ENCODE measurements at regions not wholly inside any gene's neighbourhood (a gene's known extent, or its start where the extent isn't known, plus 50 kb on each side); places are given as distances from the start of the nearest gene placed in this dataset.

DNA sequence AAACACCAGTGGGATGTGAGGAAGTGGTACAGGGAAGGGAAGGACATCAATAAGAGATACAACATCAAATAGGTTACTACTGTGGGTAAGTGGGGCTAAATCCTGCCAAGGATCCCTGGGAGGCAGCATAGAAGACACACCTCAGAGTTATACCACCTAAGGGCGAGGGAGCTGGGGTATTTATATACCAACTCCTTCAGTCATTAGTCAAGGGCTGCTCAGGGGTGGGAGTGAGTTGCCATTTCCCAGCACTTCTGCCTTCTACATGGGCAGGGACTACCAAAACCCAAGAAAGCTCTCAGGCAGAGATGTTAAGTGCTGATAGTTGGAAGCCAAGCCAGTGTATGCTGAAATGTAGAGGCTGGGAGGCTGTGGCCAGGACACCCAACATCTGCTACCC lies 57.5 kb upstream of the MARCHF10 start:
- Histone ChIP-seq H3K4me3 (ENCODE audit: low read length) (no peak overlapping the region), H3K9ac (ENCODE audit: low read length) (no peak overlapping the region), H2AFZ (ENCODE audit: low read length) (no peak overlapping the region), H3K4me1 (ENCODE audit: low read length) (no peaks in the 10 kb centered on the region), H3K79me2 (ENCODE audit: low read length) (no peaks in the 10 kb centered on the region), H3K4me2 (ENCODE audit: low read depth, low read length) (no peak overlapping the region), H3K27ac (ENCODE audit: low read length) (no peak overlapping the region), H4K20me1 (ENCODE audit: insufficient read depth, low read length) (no peaks in the 10 kb centered on the region), H3K36me3 (replicated peaks; ENCODE audit: insufficient read depth, low read length) (no peaks in the 10 kb centered on the region), H3K27me3 (replicated peaks; ENCODE audit: insufficient read depth, low read length) (no peaks in the 10 kb centered on the region), H3K9me3 (replicated peaks; ENCODE audit: insufficient read depth, low read length) (no peaks in the 10 kb centered on the region), H3F3A (ENCODE audit: insufficient read depth, low read length) (no peaks in the 10 kb centered on the region), H3K9me2 (replicated peaks; ENCODE audit: insufficient read depth, low read length) (no peaks in the 10 kb centered on the region)
- TF ChIP-seq EZH2phosphoT487 (IDR thresholded peaks at IDR 0.05; ENCODE audit: low read length) (no peak), EZH2 (optimal IDR thresholded peaks at IDR 0.05; ENCODE audit: low read depth, low read length) (no peak)
- TF ChIP-seq, protein P1, sequence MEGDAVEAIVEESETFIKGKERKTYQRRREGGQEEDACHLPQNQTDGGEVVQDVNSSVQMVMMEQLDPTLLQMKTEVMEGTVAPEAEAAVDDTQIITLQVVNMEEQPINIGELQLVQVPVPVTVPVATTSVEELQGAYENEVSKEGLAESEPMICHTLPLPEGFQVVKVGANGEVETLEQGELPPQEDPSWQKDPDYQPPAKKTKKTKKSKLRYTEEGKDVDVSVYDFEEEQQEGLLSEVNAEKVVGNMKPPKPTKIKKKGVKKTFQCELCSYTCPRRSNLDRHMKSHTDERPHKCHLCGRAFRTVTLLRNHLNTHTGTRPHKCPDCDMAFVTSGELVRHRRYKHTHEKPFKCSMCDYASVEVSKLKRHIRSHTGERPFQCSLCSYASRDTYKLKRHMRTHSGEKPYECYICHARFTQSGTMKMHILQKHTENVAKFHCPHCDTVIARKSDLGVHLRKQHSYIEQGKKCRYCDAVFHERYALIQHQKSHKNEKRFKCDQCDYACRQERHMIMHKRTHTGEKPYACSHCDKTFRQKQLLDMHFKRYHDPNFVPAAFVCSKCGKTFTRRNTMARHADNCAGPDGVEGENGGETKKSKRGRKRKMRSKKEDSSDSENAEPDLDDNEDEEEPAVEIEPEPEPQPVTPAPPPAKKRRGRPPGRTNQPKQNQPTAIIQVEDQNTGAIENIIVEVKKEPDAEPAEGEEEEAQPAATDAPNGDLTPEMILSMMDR (IDR thresholded peaks at IDR 0.05; ENCODE audit: low read length): no peak
- no peak for DNase-seq

DNA sequence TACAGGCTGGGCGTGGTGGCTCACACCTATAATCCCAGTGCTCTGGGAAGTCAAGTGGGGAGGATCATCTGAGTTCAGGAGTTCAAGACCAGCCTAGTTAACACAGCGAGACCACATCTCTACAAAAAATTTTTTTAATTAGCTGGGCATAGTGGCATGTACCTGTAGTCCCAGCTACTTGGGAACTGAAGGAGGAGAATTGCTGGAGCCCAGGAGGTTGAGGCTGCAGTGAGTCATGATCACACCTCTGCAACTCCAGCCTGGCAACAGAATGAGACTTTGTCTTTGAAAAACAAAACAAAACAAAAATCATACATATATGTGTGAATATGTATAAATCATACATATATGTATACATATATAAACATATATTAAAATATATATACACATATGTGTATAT lies 54.1 kb upstream of the MARCHF10 start:
- H3K4me2 ChIP-seq (ENCODE audit: low read depth, low read length): no peak overlapping the region
- no peaks in the 10 kb centered on the region for H3K27me3 ChIP-seq (replicated peaks; ENCODE audit: insufficient read depth, low read length)
- TF ChIP-seq EZH2 (optimal IDR thresholded peaks at IDR 0.05; ENCODE audit: low read depth, low read length) (no peak), EZH2phosphoT487 (IDR thresholded peaks at IDR 0.05; ENCODE audit: low read length) (no peak)
- TF ChIP-seq, protein P1 (IDR thresholded peaks at IDR 0.05; ENCODE audit: low read length): no peak
- DNase-seq: no peak
- H3K9me3 ChIP-seq (replicated peaks; ENCODE audit: insufficient read depth, low read length): no peaks in the 10 kb centered on the region
- H4K20me1 ChIP-seq (ENCODE audit: insufficient read depth, low read length): no peaks in the 10 kb centered on the region
- no peaks in the 10 kb centered on the region for H3K4me1 ChIP-seq (ENCODE audit: low read length)
- no peaks in the 10 kb centered on the region for H3K9me2 ChIP-seq (replicated peaks; ENCODE audit: insufficient read depth, low read length)
- H3K4me3 ChIP-seq (ENCODE audit: low read length): no peak overlapping the region
- H3F3A ChIP-seq (ENCODE audit: insufficient read depth, low read length): no peaks in the 10 kb centered on the region
- H3K9ac ChIP-seq (ENCODE audit: low read length): no peak overlapping the region
- H3K79me2 ChIP-seq (ENCODE audit: low read length): no peaks in the 10 kb centered on the region
- H3K27ac ChIP-seq (ENCODE audit: low read length): no peak overlapping the region
- H2AFZ ChIP-seq (ENCODE audit: low read length): no peak overlapping the region
- H3K36me3 ChIP-seq (replicated peaks; ENCODE audit: insufficient read depth, low read length): no peaks in the 10 kb centered on the region

DNA sequence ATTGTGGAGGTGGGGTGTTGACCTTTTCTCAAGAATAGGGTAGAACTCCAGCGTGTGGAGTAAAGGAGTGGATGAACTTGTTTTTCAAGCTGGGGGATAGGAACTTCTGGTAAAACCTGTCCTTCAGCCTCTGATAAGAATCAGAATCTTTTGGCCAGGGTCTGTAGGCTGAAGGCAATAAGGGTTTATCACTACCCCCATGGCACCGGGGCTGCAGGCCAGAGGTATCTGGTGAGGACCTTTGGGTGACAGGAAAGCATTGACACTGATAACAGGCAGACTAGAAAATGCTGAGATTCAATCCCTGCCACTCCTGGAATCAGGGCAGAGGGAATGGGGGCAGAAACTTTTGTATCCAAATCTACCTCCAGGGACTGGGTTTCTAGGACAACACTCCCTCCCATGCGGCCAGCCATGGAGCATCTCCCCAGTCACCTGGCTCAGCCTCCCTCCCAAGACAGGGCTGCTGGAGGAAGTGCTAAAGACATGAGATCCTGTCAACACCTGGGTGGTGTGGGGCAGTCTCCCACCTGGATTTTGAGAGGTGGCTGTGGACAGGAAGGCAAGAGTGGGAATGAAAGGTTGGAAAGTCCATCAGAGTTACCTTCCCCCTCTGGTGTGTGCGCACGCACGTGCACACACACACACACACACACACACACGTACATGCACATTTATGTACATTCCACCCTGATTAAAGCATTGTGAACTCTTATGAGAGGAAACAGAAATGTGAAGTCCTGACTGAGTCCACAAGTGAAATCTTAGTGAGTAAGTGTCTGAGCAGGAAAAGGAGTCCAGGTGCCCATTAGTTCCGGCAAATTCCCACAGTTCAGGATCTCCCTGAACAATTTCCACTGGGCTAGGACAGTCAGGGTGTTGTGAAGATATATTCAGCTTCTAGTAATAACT lies 53.1 kb upstream of the MARCHF10 start:
- no peak overlapping the region for H3K27ac ChIP-seq (ENCODE audit: low read length)

More for the DNA sequence above, 53.1 kb upstream of the MARCHF10 start:
- H3K36me3 ChIP-seq (replicated peaks; ENCODE audit: insufficient read depth, low read length): no peaks in the 10 kb centered on the region
- H3K9ac ChIP-seq (ENCODE audit: low read length): no peak overlapping the region
- no peak overlapping the region for H3K4me3 ChIP-seq (ENCODE audit: low read length)
- H2AFZ ChIP-seq (ENCODE audit: low read length): no peak overlapping the region
- TF ChIP-seq EZH2 (optimal IDR thresholded peaks at IDR 0.05; ENCODE audit: low read depth, low read length) (no peak), EZH2phosphoT487 (IDR thresholded peaks at IDR 0.05; ENCODE audit: low read length) (no peak)
- TF ChIP-seq, protein P1 (IDR thresholded peaks at IDR 0.05; ENCODE audit: low read length): no peak
- no peak overlapping the region for H3K4me2 ChIP-seq (ENCODE audit: low read depth, low read length)
- no peaks in the 10 kb centered on the region for H3K27me3 ChIP-seq (replicated peaks; ENCODE audit: insufficient read depth, low read length)
- H3K4me1 ChIP-seq (ENCODE audit: low read length): no peaks in the 10 kb centered on the region
- no peaks in the 10 kb centered on the region for H3K9me2 ChIP-seq (replicated peaks; ENCODE audit: insufficient read depth, low read length)
- no peaks in the 10 kb centered on the region for H3K9me3 ChIP-seq (replicated peaks; ENCODE audit: insufficient read depth, low read length)
- no peaks in the 10 kb centered on the region for H3K79me2 ChIP-seq (ENCODE audit: low read length)
- H3F3A ChIP-seq (ENCODE audit: insufficient read depth, low read length): no peaks in the 10 kb centered on the region
- no peaks in the 10 kb centered on the region for H4K20me1 ChIP-seq (ENCODE audit: insufficient read depth, low read length)
- no peak for DNase-seq

All from MM.1S (cell line).